Left lobe of liver (tissue), 2 donors: ENCODE measurements at regions not wholly inside any gene's neighbourhood (a gene's known extent, or its start where the extent isn't known, plus 50 kb on each side); places are given as distances from the start of the nearest gene placed in this dataset.

Experiments
- ATAC-seq: fragments of 200-7000 bp; cut with Tn5 transposase; one replicate; pipeline ENCODE4 v1.9.1; 2020; ENCODE audit warnings: mild to moderate bottlenecking, moderate library complexity
- DNase-seq: peaks from one replicate; pipeline ENCODE4 v3.0.0-alpha.2; 2020; ENCODE audit warnings: low spot score
- donor health status: DM: no; HTN: no; CAD: no; lungs with moderate emphysema.
- donor health status: DM: no; HTN: yes; CAD: no.

- no peak for DNase-seq
These were observed 747.3 kb downstream of the EFNA5 start for GRCh38 chr5:106923409-106923808.

GRCh38 chr5:106921567-106921966 is 749.2 kb downstream of the EFNA5 start:
- DNase-seq (no peak), ATAC-seq (no peak)

More at GRCh38 chr5:106923409-106923808, 747.3 kb downstream of the EFNA5 start:
- ATAC-seq = no peak

- ATAC-seq (no peak), DNase-seq (no peak)
These were observed 760.3 kb downstream of the EFNA5 start for GRCh38 chr5:106910486-106910885.

- no peak for DNase-seq
- no peak for ATAC-seq
These were observed 761.0 kb downstream of the EFNA5 start for GRCh38 chr5:106909716-106910115.

- ATAC-seq (no peak), DNase-seq (no peak)
These were observed 762.8 kb downstream of the EFNA5 start for GRCh38 chr5:106907979-106908378.

- DNase-seq (no peak), ATAC-seq (no peak)
These were observed 764.5 kb downstream of the EFNA5 start for GRCh38 chr5:106906199-106906598.

GRCh38 chr5:106894964-106895363 is 775.8 kb downstream of the EFNA5 start:
- ATAC-seq (no peak), DNase-seq (no peak)

- DNase-seq = no peak
- ATAC-seq = no peak
These were observed 788.7 kb downstream of the EFNA5 start for GRCh38 chr5:106882035-106882434.

- ATAC-seq = no peak
These were observed 790.1 kb downstream of the EFNA5 start for GRCh38 chr5:106880656-106881055.

GRCh38 chr5:106877881-106878280 is 792.9 kb downstream of the EFNA5 start:
- ATAC-seq (no peak), DNase-seq (no peak)

More at GRCh38 chr5:106880656-106881055, 790.1 kb downstream of the EFNA5 start:
- no peak for DNase-seq

- ATAC-seq (no peak), DNase-seq (no peak)
These were observed 794.0 kb downstream of the EFNA5 start for GRCh38 chr5:106876665-106877194.

GRCh38 chr5:106876298-106876622 is 794.5 kb downstream of the EFNA5 start:
- DNase-seq = no peak
- no peak for ATAC-seq

GRCh38 chr5:106875591-106876297 is 795.0 kb downstream of the EFNA5 start:
- DNase-seq (no peak), ATAC-seq (no peak)

- DNase-seq (no peak), ATAC-seq (no peak)
These were observed 795.8 kb downstream of the EFNA5 start for GRCh38 chr5:106874974-106875373.

- DNase-seq (no peak), ATAC-seq (no peak)
These were observed 796.2 kb downstream of the EFNA5 start for GRCh38 chr5:106874531-106874930.

- no peak for ATAC-seq
- DNase-seq = no peak
These were observed 797.2 kb downstream of the EFNA5 start for GRCh38 chr5:106873568-106873967.

- ATAC-seq (no peak), DNase-seq (no peak)
These were observed 805.5 kb downstream of the EFNA5 start for GRCh38 chr5:106865279-106865678.

- no peak for DNase-seq
- ATAC-seq = no peak
These were observed 808.1 kb downstream of the EFNA5 start for GRCh38 chr5:106862450-106863193.

GRCh38 chr5:106860398-106861044 is 810.2 kb downstream of the EFNA5 start:
- ATAC-seq (no peak), DNase-seq (no peak)

GRCh38 chr5:106858616-106859015 is 812.1 kb downstream of the EFNA5 start:
- no peak for ATAC-seq
- no peak for DNase-seq

- DNase-seq (no peak), ATAC-seq (no peak)
These were observed 815.8 kb downstream of the EFNA5 start for GRCh38 chr5:106854922-106855321.
